AG04449 (cell line): ENCODE measurements at regions not wholly inside any gene's neighbourhood (a gene's known extent, or its start where the extent isn't known, plus 50 kb on each side); places are given as distances from the start of the nearest gene placed in this dataset.

ENCODE experiments used
- CTCF ChIA-PET: fragments of 350-600 bp; formaldehyde crosslinking; extraction: SDS; loops from one replicate; lab custom pipeline; 2021; ENCODE audit warnings: antibody characterized with exemption; lab: Yijun Ruan, JAX
- POLR2A ChIA-PET: fragments of 400-600, 350-600 bp; formaldehyde crosslinking; extraction: SDS; loops from one replicate; lab custom pipeline; 2020; ENCODE audit warnings: antibody characterized with exemption, inconsistent platforms; lab: Yijun Ruan, JAX
- DNase-seq: peaks from one replicate; pipeline ENCODE4 v3.0.0-alpha.2; 2010; ENCODE audit warnings: low read depth, low spot score
- H3K4me3 ChIP-seq: 2 replicates; pipeline ENCODE4 v1.5.1; 2011; ENCODE audit warnings: low read depth, mild to moderate bottlenecking, control low read depth, low read length
- TF ChIP-seq, protein P1 (sequence below): IDR thresholded peaks from one replicate; pipeline ENCODE4 v1.5.1; 2011; ENCODE audit warnings: mild to moderate bottlenecking, moderate library complexity, low read length, control low read depth, inconsistent platforms; ENCODE audit not compliant: insufficient read depth; ENCODE audit errors: missing control alignments

- POLR2A ChIA-PET = no interaction called here
- H3K4me3 ChIP-seq = no peak overlapping the region
- no peak for DNase-seq
- TF ChIP-seq, protein P1, sequence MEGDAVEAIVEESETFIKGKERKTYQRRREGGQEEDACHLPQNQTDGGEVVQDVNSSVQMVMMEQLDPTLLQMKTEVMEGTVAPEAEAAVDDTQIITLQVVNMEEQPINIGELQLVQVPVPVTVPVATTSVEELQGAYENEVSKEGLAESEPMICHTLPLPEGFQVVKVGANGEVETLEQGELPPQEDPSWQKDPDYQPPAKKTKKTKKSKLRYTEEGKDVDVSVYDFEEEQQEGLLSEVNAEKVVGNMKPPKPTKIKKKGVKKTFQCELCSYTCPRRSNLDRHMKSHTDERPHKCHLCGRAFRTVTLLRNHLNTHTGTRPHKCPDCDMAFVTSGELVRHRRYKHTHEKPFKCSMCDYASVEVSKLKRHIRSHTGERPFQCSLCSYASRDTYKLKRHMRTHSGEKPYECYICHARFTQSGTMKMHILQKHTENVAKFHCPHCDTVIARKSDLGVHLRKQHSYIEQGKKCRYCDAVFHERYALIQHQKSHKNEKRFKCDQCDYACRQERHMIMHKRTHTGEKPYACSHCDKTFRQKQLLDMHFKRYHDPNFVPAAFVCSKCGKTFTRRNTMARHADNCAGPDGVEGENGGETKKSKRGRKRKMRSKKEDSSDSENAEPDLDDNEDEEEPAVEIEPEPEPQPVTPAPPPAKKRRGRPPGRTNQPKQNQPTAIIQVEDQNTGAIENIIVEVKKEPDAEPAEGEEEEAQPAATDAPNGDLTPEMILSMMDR = no peak
- CTCF ChIA-PET = no interaction called here
Observed at GRCh38 chr11:71063129-71063528, 189.2 kb downstream of the SHANK2 start.

- TF ChIP-seq, protein P1 = no peak
- ChIA-PET CTCF (no interaction called here), POLR2A (no interaction called here)
- no peak for DNase-seq
- no peak overlapping the region for H3K4me3 ChIP-seq
Observed at GRCh38 chr11:71062199-71062598, 190.2 kb downstream of the SHANK2 start.

DNA sequence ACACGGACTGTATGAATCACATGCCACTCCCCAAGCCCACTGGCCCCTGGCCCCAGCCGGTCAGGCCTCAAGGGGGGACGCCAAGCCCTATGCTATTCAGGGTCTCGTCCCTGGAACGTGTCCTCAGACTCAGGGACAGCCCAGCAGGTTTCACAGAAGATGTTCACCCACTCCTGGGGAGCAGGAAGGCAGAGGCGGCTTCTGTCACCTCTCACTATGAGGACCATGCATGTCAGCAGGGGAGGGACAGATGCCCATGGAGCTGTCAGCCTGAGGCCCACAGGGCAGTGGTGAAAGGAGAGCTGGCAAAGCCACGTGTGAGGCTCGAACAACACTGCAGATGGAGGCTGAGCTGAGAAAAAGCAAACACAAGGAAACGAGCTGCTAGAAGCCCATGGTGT is 192.0 kb downstream of the SHANK2 start:
- no peak for DNase-seq
- H3K4me3 ChIP-seq = no peak overlapping the region
- ChIA-PET POLR2A (no interaction called here), CTCF (no interaction called here)
- TF ChIP-seq, protein P1 = no peak

DNA sequence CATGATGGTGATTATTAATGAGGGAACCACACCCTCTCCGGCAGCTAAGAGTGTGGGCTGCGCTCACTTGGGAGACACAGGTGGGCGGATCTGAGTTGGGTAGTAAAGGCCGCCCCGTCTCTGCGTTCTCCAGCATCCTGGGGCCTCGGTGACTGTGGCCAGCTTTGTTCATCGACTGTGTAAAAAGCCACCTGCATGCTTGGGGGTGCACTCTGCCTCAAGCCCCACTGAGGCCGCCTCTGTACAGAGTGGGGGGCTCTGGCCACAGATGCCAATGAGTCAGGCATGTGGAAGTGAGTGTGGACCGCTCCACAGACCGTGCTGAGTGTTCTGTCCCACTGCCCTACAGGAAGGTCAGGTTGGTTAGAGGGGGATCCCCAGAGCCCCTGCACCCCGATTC is 192.7 kb downstream of the SHANK2 start:
- TF ChIP-seq, protein P1 = no peak
- POLR2A ChIA-PET = no interaction called here
- CTCF ChIA-PET = no interaction called here
- DNase-seq = no peak
- H3K4me3 ChIP-seq = no peak overlapping the region

DNA sequence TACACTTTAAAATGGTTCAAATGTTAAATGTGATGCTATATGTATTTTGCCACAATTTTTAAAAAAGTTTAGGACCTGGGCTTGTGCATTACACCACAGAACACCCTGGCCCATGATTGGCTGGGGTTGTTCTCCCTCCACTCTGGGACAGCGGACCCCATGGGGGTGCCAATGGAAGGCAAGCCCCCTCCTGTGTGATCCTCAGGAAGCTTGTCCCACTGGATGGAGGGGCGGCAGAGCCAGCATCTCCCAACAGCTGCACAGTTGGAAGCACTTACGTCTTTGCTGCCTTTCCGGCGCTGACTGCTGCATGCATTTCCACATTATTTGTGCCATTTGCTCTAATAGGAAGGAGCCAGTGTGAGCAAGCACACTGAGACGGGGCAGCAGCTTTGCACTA is 196.5 kb downstream of the SHANK2 start:
- POLR2A ChIA-PET = no interaction called here
- DNase-seq = no peak
- CTCF ChIA-PET = no interaction called here
- TF ChIP-seq, protein P1 = no peak
- H3K4me3 ChIP-seq = no peak overlapping the region
